GM18520 (cell line): ENCODE measurements at regions not wholly inside any gene's neighbourhood (a gene's known extent, or its start where the extent isn't known, plus 50 kb on each side); places are given as distances from the start of the nearest gene placed in this dataset.

Source experiments
- ATAC-seq: cut with Tn5 transposase; IDR thresholded peaks from one replicate; pipeline ENCODE4 v1.9.1; 2021; ENCODE audit not compliant: unreplicated experiment

DNA sequence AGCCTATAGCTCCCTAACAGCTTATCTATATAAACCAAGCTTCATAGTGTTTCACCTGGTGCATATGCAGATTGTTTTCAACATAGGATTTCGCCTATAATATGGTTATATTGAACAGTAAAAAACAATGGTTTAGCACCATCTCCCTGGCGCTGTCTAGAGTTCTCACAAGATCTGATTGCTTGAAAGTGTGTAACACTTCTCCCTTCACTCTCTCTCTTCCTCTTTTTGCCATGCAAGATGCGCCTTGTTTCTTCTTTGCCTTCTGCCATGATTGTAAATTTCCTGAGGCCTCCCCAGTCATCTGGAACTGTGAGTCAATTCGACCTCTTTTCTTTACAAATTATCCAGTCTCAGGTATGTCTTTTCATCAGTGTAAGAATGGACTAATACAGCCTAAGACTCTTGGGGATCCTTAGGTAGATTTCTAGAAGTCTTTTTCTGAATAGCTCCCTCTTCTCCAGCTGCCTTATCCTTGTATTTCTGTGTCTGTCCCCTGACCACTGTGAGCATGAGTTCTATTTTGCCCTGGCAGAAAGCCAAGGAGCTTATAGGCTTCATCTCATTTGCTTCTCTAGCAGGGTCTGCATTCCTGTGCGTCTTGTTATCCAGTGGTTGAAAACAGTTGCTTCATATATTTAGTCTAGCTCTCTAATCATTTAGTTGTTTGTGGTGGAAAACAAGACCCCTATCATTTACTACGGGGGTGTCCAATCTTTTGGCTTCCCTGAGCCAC is 401.6 kb downstream of the GPD2 start:
- no peak for ATAC-seq

DNA sequence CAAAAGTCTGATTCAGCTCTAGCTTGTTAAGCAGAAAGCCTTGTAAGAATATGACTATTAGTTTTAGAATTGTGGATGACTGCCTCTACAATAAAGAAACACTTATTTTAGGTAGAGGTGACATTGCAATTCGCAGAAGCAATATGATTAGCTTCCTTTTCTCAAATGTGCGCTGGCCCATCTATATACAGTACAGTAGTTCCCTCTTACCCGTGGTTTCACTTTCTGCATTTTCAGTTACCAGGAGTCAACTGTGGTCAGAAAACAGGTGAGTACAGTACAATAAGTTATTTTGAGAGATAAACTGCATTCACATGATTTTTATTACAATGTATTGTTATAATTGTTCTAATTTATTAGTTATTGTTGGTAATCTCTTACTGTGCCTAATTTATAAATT is 405.1 kb downstream of the GPD2 start:
- no peak for ATAC-seq

DNA sequence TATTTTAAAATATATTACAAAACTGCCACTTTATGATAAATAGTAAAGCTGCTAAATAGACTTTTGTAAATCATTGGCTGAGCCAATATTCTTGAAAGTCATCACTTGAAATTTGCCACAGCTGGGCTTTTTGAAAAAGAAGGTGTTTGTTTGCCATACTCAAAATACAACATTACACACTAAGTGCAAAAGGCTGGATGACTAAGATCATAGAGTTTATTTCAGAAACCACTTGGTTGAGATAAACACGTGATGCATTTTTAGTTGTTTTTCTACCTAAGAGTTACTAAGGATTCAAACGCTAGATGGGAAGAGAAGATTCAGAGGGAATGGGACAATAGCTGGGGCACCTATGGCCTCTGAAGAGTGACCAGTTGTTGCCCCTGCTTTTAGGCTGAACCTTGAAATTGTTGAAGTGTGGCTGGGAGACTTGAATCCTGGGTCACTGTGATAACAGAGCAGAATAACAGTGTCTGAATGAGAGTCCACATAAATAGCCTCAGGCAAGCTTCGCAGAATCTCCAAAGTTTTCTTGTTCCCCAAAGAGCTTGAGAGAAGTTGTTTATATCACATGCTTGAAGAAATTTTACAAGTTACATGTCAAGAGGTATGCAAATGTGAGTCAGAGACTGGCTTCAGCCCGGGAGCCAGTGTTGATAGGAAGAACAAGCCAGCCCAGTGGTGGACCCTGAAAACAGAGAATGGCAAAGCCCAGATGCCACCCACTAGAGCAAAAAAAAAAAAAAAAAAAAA is 409.8 kb downstream of the GPD2 start:
- no peak for ATAC-seq

DNA sequence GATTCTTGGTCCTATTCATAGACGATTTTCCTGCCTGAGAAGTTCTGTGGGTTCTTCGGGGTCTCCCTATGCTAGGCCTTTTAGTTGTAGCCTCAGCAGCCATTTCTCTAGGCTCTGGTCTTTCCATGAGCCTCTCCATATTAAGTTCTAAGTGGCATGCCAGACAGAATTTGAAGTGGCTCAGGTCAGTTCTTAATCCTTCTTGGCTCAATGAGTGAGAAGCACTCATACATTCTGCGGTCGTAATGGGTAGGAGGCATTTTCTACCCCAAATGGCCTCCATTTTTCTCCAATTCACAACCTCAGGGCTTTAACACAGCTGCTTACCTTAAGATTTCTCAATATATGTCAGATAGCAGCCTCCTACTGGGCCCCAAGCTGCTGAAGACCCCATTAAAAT is 405.3 kb upstream of the GALNT5 start:
- no peak for ATAC-seq

DNA sequence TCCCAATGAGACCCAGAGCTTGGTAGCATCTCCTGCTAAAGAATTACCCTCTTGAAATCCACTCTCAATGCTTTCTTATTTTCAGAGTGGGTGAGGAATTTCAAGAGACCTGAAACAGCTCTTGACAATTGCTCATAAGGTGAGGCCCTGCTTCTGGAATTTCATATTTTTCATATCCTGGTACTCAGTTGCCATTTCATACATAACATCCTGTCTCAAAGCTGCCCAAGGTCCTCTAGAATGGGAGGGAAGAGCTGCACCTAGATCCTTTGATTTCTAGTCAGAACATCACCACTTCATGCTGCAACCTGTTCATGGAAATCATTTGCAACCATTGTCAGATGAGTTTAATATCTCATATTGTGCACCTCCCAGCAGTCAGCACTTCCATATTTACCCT is 404.8 kb upstream of the GALNT5 start:
- no peak for ATAC-seq

DNA sequence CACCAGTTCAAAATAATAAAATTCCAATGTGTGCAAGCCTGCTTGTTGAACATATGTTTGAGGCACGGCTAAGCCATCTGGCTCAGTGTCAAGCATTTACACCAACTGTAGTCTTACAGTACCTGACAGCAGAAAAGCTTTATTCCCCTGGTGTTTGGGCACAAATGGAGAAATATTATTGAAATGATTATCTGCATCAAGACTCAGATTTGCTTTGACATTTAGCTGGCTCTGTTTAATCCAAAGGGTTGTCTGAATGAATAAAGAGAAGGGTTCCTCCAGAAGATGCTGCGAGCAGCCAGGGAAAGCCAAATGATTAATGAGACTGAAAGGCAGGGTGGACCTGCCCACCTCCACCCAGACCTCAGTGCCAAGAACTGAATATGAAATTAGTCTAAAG is 393.2 kb upstream of the GALNT5 start:
- no peak for ATAC-seq

DNA sequence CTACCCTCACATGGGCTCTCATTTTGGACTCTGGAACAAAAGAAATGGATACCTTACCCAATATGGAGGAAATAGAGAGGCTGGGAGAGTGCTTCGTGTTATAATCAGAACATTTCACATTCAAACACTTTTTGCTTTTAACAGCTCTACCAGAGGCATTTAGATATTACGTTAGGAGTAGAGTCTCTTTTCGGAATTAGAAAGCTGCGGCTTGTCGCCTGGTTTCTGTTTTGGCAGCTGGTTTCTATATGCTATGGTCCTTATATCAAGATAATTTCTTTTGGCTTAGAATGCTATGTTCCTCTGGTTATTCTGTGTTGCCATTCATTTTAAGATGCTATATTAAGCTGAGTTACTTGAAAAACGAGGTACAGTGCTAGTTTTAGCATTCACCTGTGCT is 392.8 kb upstream of the GALNT5 start:
- ATAC-seq = no peak

DNA sequence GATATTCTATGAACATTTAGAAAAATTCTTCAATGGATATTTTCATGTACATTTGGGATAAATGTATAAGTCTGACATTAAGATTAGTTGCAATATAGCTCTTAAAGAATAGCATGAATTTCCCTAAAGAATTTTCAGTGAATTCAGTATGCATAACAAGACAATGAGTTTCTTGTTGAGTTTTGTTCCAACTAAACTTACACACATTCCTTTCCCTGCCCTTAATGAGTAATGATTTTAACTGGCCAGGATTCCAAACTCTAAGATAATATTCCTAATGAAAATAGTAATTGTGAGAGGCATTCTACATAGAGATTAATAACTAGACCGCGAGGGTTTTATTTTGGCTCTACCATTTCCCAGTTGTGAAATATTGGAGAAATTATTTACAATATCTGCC is 390.3 kb upstream of the GALNT5 start:
- no peak for ATAC-seq

DNA sequence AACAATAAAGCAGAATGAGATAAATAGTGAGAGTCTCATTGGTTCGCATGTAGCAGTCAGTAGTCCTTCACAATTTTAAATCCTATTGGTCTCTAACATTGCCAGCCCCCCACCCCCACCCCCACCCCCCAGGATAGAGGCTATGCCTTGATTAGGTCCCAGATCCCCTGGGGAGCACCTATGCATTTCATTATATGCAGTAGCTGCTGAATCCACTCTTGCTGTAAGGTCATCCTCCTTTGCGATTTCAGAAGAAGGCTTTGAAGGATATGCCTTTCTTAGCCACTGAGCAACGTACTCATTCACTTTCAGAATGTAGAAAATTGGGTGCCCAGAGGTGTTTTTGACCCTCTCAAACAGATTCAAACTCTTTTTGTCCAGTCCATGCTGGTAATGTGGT is 382.8 kb upstream of the GALNT5 start:
- no peak for ATAC-seq

DNA sequence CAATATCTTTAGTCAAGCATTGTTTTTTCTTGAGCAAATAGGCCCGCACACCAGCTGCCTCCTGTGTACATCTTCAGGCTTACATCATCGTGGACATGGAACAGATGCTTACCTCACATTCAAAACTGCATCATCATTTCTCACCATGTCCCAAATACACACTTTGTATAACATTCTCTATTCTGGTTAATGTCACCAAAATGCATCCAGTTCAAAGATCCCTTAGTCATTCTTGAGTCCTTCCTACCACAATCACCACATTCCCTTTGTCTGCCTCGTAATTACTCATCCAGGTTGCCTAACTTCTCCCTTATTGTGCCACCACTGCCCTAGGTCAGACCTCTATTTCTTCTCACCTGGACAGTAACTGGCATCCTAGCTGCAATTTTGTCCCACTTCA is 373.7 kb upstream of the GALNT5 start:
- ATAC-seq = no peak

DNA sequence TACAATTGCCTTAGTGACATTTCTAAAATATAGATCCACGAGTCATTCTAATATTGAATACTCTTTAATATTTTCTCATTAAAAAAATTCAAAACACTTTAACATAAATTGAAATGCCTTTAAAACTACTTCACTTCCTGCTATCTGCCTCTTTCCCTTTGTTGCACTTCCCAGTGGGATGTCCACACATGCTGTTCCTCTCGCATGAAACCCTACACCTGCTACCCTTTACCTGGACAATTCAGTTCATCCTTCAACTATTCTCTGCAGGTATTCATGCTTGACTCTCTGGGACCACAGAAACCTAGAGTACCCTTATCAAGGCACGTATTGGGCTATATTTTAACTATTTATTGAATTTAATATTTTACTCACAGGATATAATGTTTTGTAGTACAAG is 373.3 kb upstream of the GALNT5 start:
- no peak for ATAC-seq

DNA sequence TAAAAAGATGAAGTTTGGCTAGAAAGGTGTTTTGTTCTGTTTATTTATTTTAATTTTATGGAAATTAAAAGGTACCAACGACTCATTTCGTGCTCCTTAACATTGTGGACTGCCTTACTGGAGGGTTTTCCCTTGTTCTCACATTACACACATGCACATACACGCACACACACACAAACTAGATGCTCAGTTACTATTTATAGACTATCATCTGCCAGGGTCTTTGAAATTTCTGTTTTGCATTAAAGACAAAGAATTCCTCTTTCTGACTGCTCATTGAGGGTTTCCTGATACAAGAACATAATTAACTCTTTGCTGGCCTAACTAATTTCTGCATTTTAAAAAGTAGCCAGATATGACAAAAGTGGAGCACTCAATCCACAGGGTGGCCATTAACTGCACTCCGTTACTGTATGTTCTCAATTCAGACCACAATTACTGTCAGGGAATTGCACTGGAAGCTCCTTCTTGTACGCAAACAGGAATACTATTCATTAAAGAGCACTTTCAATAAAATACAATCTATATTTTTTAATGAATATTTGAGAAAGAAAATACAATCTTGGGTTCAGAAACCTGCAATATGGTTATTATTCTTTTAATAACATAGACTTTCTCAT is 366.9 kb upstream of the GALNT5 start:
- ATAC-seq = no peak

DNA sequence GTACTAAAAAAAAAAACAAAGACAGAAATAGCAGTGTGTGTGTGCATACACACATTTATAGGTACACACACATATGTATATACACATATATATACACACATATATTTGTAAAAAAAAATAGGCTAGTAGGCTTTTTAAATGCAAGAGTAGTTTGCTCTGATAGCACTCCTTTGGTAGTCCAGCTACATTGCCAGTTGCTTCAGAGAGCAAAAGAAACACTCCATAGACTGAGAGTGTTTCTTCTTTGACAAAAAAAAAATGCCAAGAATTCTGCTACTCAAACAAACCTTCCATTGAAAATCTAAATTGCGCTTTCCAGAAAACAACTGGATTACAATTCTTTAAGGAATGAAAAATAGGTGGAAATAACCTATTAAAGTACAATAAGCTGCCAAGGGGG is 365.9 kb upstream of the GALNT5 start:
- ATAC-seq = no peak

DNA sequence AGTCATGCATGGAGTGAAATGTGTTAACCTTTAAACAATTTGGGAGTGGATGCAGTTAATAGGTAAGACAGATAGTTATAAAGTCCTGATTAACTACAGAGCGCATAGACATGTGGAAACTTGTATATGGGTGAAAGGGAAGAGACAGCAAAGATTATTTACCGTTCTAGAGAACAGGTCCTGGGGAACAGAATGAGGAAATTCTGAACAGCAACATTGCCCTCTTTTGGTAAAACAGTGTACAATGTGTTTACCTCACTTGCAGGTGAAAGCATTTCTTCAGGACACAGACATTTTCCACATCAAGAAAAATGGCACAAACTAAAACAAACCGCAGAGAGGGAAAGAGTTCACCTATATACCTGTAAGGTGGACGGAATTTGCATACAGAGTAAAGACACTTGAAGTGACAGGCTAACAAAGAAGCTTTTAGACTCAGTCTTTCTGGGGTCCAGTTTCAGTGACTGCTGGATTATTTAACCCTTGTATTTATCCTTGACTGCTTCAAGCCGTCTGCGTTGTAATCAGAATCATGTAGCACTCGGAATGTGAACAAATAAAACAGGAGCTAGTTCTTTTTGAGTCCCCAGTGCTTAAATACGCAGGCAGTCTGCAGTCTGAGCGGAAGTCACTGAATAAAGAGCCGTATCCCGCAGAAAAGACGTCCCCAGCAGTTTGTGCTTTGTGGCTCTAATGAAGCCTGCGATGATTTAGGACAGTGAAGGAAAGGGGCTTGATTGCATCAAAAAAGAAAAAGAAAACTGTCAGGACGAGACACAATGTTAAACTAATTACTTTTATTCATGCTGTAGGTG is 364.8 kb upstream of the GALNT5 start:
- no peak for ATAC-seq

DNA sequence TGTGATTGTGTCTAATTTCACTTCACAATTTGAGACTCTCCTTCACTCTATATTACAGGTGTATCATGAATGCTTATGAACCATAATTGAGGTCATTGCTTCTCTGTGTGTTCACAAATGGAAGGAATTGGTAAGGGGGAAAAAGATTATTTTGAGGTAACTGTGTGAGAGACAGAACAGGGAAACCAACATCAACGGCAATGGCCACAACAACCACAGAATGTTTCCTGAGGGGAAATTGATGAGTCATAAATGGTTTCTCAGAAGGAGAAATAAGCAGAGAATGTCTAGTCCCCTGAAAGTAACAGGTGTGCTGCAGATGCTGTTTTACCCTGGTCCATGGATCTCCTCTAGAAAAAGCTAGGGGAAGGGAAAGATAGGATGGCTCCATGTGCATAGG is 361.2 kb upstream of the GALNT5 start:
- ATAC-seq = peak; percentile 92

DNA sequence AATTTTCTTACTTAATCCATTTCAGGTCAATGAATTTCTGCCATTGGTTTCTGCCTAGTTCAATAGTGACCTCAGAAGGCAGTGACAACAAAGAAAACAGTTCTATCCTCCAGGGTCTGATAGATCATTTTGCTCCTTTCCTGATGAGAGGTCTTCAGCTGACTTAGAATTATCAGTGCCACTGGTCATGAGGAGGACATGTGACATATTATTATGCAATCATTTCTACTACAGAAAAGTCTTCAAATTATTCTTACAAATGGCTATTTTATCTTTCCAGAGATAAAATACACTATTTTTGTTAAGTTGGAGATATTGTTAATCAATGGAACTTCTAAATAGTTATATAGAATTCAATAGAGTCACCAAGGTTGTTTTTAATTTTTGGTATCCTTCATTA is 360.0 kb upstream of the GALNT5 start:
- no peak for ATAC-seq

DNA sequence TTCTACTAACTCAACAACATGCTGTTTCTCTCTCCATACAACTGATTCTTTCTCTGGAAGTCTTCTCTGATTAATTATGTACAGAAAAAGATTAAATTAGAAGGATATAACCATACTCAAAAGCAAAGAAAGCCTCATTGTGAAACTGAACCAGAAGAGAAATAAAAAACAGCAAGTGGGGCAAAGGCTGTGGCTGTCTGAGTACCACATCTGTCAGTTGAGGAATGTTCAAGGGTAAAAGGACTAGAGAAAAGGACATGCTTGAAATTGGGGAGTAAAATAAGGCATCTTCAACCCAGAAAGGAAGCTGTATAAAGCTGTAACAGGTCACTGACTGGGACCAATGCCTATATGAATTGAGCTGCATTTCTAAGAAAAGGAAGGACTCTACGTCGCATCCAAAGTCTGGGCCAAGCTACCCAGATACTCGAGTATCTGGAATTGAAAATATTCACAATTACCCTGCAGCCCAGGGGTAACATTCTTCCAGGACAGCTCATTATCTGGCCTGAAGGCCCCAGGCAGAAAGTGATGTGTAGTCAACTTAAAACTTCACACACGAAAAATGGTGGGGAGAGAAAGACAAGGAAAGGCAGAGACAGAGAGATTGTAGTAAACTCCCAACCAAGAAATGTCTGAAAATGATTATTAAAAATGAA is 356.0 kb upstream of the GALNT5 start:
- ATAC-seq = no peak

DNA sequence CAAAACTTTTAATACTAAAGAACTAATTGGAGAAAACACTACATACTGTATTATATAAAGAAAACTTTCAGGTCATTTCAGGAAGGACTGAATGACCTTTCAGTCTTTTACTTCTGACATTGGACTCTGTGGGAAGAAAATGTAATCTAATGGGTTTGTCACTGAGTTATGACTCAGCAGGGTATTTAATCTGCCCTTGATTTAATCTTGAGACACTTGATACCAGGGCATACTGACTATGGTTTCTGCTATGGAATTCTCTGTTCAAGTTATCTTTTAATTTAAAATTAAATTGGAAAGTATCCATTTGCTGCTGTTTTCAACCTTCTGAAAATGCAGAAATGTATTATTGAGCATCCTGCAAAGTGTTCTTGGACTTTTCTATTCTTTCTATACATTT is 354.2 kb upstream of the GALNT5 start:
- ATAC-seq = no peak

DNA sequence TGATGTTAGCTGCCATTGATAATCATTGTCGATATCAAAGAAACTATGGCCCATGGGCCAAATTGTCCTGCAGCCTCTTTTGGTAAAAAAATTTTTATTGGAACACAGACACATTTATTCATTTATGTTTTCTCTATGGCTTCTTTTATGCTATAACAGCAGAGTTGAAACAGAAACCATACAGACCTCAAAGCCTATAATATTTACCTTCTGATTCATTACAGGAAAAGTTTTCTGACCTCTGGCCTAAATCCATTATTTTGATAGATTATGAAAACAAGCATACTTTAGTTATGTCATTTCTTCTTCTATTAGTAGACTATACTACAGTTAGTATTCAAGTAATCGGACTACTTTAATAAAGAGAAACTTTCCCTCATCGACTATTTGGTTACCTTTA is 349.7 kb upstream of the GALNT5 start:
- ATAC-seq = peak; percentile 47

DNA sequence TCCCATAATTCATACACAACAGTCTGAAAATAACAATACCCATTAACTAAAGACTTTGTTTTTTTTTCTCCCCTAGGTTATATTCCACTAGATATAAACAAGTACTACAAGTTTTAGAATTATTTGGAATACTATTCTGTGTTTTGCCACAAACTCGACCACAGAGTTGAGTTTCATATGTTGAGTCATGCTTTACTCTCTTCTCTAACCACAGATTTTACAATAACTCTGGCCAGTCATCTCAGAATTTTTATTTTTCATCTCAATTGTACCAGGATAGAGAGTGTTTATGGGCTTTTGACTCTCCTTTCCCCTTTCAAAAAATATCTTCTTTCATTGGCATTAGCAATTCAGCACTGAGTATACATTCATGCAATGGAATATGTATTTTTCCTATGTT is 348.7 kb upstream of the GALNT5 start:
- ATAC-seq = peak; percentile 77

DNA sequence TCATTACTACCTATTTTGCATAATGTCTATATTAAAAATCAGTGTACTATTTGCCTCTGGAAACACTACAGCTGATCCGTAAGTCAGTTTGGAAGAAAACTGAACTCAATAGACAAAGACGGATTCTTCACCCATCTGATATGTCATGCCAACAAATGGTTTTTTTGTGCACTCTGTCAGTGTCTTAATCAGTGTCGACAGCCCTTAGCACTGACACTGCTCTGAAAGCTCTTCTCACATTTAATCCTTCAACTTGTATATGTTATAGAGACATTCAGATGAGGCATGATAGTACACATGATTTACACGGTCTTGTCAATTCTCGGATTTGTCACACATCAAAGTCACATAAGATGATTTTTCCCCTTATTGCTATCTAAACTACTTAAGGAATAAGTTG is 347.5 kb upstream of the GALNT5 start:
- no peak for ATAC-seq
